GM21526 (cell line): ENCODE measurements at regions not wholly inside any gene's neighbourhood (a gene's known extent, or its start where the extent isn't known, plus 50 kb on each side); places are given as distances from the start of the nearest gene placed in this dataset.

Experiments used
- ATAC-seq: cut with Tn5 transposase; IDR thresholded peaks from one replicate; pipeline ENCODE4 v1.9.1; 2021; ENCODE audit warnings: moderate library complexity; ENCODE audit not compliant: unreplicated experiment, low FRiP score

DNA sequence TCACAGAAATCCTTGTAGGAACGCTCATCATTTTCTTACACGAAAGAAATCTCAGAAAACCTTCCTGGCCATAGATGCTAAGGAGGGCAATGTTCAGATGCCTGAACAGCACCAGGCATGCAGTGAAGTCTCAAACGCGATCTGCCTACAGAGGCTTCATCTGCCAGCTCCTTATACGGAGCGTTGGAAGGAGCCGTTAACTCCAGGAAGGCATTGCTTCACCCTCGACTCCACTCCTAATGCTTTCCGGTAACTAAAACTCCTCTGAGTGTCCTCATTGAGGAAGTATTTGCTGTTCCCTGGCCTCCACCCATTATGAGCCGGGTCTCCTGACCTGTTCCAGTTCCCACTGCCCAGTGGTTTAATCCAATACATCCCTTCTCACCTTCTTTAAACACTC is 502.7 kb downstream of the BCL11B start:
- no peak for ATAC-seq

DNA sequence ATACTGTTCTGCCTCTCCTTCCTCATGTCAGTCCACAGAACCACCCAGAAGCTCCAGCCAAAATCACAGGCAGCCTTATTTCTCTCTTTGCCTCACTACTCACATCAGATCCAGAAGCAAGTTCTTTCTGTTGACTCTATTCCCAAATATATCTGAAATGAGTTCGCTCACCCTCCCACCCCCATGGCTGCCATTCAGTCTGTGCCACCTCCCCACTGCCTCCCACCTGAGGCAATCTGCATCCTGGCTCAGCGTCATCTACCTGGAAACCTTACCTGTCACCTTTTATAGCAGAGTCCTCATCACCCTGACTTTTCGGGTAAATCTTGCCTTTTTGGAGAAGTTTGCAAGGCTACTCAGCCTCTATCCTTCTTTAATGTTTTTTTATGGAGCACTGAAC is 501.8 kb downstream of the BCL11B start:
- ATAC-seq: no peak

DNA sequence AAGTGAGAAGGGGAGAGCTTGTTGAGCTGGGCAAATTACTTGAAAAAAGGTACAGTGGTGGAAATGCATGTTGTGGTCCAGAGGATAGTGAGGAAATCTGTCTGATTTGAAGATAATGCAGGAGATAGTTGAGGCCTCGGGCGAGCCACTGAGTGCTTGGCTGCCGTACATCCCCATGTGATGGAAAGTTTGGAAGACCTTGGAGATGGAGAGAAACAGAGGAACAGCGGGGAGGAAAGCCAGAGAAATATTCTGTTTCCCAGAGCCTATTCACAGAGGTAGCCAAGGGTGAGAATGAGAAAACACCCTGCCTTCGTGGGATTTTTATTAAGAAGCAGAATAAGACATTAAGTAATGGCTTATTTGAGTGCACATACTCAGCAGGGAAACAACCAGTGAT is 498.2 kb downstream of the BCL11B start:
- ATAC-seq: no peak

DNA sequence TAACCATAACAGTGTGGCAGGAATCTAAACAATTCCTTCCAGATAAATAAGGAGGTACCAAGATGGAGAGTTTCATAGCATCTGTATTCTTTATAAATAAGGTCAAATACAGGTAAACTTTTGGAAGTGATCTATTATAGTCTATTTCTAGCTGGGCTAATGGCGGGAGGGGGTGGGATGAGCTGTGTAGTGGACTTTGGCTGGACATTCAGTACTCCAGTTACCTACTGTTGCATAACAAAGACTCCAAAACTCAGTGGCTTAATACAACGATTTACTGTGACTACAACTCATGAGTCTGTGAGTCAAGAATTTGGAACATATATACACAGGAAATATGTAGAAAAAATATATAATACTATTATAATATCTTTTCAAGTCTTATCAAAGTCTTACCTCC is 496.1 kb downstream of the BCL11B start:
- no peak for ATAC-seq

DNA sequence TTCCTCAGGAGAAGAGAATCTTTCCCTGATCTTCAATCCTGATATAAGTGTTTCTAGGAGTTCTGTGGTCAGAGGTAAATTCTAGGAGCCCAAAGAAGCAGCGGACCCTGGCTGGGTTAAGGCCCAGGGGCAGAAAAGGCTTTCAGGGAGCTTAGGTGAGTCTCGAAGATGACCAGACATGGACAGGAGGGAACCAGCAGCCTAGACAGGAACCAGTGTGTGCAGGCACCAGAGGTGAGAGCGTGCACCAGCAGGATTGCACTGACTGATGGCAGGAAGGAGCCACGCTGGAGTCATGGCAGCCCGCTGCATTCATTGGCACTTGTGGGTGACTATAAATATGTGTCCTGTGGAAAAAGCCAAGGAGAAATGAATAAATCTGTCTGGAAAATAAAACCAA is 489.9 kb downstream of the BCL11B start:
- ATAC-seq: no peak

DNA sequence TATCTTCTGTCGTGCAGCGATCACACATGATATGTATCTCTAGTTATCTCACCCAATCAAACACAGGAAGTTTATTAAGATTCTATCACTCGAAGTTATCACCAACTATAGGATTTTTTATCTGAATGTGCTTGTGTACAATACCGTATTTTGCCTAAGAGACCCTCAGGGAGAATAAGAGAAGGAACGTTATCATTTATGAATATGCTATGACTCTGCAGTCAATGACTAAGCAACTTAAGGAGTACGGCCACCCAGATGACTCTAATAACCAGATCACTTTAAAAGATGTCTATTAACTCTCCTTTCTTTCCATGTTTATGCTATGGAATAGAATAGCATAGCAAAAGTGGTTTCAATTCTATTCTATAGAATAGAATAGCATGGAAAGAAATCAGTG is 486.4 kb downstream of the BCL11B start:
- no peak for ATAC-seq

DNA sequence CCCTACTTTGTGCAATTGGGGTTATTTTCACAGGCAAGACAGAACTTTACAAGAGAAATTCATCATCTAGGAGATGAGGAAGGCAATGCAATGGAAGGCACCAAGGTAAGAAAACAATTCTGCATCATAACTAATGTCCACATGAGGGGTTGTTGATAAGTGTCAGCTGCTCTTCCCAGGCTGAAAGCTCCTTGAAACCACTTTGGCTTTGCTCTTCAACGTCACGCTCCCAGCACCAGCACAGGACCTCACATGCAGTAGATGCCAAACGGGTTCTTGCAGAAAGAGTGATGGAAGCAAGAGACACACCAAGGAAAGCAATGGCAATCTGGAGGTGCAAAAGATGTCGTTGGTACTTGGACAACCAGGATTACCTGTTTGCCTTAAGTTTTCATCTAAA is 485.5 kb downstream of the BCL11B start:
- no peak for ATAC-seq

DNA sequence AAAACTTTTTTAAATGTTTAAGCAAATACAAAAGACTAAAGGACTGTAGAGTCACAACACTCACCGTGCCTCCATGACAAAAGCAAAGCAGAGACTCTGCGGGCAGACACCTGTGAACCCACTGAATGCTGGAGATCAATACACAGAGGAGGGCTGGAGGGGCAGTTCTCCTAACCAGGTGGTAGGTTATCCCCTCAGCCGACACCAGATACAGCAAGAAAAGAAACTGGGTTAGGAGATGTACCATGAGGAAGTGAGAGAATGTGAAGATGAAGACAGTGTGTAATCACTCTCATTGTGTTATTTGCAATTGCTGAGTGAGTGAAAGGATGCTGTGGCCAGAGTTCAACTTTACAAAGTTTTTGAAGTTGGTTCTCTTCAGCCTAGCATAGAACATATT is 480.3 kb downstream of the BCL11B start:
- no peak for ATAC-seq

DNA sequence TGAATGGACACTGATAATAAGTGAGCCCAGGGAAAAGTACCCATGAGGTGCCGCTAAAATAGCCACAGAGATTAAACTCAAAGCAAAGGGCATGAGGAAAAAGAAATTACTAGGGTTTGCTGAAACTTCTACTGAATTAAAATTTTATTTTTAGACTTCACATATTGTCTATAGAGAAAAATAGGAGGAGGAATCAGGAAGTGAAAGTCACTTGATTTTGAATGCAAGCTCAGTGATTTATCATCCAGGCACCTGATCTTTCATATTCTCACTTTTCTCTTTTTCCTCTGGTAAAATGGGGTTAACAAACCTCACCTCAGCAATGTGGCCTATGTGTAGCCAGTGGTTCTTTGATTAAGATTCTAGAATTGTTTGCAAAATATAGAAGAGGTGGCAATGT is 479.8 kb downstream of the BCL11B start:
- ATAC-seq: no peak

DNA sequence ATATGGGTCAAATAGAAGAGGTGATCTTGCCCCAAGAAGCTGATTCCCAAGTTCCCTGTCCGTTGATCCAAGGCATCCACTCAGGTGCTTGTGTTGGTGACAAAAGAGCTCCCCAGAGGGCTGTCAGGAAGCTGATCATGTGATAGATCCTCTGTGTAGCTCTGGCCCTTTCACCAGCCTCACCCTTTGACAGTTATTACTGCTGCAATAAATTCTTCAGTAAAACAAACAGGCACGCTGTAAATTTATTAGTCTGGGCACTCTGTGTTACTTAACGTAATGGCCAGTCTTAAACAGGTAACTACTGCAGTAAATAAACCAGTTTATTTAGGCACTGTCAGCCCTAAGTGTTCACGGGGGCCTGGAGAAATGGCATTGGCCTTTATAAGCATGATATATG is 473.9 kb downstream of the BCL11B start:
- no peak for ATAC-seq

DNA sequence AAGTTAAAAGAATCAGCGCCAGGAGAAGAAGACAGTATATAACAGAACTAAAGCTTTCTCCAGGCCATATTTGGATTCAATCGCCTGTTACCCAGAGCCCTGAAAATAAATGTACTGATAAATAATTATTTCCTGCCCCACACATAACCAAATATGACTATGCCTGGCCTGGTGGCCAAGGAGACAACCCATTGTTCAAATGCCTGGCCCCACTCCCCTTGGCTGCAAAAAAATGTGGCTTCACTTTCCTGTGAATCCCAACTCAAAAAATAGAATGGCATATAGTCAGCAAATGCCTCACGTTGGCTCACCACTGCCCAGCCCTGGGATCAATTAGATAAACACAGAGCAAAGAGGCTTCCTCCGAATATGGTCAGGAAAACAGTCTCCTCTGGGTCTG is 472.1 kb downstream of the BCL11B start:
- no peak for ATAC-seq

DNA sequence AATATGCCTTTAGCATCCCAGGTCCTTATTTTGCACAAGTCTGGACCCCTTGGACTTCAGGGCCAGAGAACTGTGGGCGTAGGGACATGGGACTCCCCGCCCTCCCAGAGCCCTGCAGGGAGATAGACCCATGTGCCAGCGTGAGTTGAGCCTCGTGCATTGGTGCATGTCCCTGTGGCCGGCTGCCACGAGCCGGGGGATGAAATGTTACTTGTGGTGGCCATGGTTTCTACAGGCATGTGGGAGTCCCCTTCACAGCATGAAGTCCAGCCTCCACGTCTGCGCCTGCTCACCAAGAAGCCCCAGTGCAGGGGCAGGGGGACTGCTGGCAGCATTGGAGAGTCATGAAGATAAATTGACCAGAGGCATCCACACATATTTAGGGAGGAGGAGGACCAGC is 470.0 kb downstream of the BCL11B start:
- no peak for ATAC-seq

DNA sequence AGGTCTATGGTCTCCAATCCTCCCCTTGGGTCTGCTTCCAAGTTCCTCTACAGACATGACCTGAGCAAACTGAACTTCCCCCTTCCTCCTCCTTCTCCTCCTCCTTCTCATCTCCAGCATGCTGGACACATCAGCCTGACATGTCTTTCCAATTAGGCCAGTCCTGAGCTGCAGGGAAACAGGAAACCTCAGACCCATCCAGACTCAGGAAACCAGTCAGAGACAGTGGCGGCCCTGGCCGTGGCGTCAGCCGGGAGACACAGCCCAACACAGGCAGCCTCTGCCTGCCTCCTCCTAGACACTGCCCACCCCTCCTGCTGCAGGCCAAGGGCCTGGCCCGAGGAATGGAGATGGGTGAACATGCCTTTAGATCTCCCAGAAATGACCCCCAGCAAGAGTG is 468.8 kb downstream of the BCL11B start:
- no peak for ATAC-seq

DNA sequence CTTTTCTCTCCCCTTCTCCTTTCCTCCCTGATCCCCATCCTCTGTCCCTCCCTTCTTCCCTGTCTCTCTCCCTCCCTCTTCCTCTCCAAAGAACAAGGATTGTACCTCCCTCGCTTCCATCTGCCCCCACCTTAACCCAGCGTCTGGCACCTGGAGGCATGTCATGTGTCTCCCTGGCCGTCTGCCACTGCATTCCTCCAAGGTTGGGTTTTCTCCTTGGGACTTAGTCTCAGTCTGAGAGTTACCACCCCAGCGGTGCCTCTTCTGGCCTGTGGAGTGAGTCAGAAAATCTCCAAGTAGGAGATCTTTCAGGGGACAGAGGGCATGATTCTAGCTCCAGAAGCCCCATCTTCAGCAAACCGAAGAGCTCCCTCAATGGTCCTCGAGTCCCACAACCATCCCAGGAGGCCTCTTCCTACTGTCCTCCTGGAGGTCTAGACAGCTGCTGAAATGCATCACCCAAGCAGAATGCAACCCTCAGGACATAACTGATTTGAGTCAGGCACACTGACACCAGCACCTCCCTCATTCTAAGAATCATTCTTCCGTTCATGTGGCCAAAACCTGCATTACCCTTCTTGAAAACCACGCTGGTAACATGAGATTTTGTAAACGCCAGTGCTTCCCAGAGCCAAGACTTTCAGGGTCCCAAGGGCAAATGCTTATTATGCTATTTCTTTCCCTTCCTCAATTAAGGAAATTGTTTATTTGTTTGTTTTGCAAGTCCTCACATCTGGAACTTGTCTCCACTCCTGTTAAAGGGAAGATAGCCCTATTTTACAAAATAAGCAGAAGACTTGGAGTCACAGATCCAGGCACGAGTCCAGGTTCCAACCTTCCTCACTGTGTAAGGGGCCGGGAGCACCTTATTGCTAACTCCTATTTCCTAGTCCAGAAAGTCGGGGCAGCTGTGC is 463.2 kb downstream of the BCL11B start:
- no peak for ATAC-seq

DNA sequence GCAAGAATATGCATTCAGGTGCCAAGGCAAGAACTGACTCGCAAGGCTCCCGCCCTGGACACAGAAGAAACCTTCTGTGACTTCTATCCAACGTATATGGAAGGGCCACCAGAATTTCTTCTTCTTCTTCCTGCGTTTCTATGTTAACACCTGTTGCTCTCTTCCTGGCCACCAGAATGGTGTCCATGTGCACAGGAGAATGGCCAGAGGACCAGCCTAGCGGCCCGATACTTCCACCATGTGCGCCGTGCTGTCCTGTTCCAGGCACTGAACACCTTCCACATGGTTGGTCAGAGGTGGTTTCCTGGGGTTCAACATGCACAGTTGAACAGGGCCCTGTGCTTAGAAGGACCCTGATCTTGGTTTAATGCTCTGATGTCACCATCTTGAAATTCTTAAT is 455.8 kb downstream of the BCL11B start:
- ATAC-seq: no peak

DNA sequence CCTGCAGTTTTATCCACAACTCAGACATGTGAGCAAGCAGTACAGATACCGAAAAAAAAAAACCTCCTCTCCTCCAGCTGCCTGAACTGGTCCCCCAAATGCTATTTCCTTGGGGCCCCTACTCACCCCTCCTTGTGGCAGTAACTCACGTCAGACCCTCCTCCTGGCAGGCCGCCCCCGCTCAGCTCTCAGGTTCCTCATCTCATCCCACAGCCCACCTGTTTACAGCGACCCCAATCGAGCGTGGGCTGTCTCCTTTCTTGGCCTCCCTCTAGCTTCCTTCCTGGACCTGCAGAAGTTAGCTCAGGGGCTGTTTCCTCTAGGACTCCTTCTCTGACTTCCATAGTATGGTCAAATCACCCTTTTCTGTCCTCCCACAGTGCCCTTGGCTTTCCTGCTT is 455.3 kb downstream of the BCL11B start:
- ATAC-seq: no peak

DNA sequence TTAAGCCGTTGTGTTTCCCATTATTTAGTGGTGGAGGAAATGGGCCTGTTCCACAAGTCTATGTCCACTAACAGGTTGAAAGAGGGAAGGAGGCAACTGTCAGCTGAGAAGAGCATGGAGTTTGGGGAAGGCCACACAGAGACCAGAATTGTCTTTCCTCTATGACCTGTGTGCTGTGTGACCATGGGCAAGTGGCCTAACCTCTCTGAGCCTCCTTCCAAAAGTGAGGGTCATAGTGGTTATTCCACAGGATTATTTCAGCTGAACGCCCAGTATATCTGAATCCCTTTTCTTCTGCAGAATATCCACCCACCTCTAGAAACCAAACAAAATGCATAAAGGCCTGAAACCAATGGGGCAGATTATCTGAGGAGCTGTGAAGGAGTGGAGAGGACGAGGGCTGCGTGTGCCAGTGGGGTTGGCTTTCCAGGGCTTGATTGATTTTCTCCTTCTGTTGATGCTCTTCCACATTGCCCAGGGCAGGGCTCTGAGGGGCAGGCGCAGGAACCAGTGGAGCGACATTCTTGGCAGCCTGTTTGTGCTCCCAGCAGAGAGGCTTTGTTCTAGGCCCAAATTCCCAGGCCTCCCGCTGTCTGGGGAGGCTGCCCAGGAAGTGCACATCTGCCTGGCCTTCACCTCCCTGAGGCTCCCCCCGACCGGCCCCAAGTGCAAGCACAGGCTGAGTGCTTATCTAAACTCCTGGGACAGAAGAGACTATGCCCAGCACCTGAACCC is 452.7 kb downstream of the BCL11B start:
- no peak for ATAC-seq

DNA sequence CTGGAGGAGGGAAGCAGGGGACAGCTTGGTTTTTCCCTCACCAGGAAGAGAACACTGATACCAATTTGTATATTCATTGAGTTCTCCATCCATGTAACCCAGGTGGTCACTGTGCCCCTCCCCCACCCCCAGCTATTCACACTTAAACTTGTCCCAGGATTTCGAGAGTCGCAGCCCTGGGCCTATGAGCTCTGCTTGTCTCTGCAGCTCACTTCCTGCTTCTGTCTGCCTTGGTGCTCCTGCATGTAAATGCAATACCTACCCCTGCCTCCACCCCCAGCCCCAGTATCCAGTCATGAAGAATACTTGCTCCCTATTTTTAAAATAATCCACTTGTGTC is 452.2 kb downstream of the BCL11B start:
- no peak for ATAC-seq

DNA sequence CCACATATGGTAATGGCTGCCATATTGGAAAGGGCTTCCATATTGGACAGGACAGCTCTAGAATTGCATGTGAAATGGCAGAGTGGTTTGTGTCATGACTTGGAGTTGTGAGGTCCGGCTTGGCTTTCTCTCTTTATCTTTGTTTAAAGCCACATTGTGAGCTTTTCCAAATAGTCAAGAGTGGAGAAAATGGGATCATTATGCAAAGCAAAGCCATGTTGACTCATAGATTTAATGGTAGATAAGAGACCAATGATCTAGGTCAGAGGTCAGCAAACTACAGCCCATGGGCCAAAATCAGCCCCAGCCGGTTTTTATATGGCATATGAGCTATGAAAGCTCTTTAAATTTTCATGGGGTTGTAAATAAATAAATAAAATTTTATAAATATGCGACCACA is 449.1 kb downstream of the BCL11B start:
- no peak for ATAC-seq

DNA sequence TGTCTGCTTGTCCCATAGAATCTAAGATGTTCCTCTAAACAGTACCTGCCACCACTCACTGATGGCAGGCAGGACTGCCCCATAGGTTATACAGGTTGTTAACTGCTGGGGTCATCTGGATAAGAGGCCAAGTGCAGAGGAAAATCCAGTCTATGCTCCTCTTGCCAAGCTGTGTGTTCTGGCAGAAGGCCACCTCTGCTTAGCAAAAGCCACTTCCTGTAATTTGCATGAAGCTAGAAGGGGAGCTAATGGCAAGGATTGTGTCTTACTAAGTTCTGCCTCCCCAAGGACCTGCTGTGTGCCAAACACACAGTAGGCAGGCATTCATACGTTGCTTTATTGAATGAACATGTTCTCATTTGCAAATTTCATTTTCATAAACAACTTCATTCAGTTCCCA is 445.4 kb downstream of the BCL11B start:
- no peak for ATAC-seq

DNA sequence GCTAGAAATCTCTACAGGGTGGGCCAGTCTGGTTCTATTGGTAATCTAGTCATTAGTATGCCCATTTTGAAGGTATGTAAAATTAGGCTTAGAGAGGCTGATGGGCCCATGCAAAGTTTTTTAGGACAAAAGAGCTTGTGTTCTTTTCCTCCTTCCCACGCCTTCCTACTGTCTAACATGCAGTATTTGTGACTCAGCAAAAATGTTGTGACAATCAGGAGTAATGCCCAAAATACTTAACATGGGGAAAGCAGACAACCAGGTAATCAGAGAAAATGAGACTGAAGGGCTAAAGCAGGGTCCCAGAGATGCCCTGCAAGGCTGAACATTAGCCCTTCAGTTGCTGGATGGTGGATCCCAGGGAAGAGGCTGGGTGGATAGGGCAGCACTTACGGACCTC is 437.9 kb downstream of the BCL11B start:
- no peak for ATAC-seq
